OCI-LY3 (cell line): ENCODE measurements at regions not wholly inside any gene's neighbourhood (a gene's known extent, or its start where the extent isn't known, plus 50 kb on each side); places are given as distances from the start of the nearest gene placed in this dataset.

Experiments
- H2AFZ ChIP-seq: fragments of 200-600, 300-600 bp; shearing (Covaris generic); 2 replicates; pipeline ENCODE4 v1.6.0; 2014; ENCODE audit warnings: antibody characterized with exemption, low read depth, low read length
- H3K27ac ChIP-seq: fragments of 200-600, 300-600 bp; sonication (generic); 2 replicates; pipeline ENCODE4 v1.5.1; 2014; ENCODE audit warnings: mild to moderate bottlenecking, low read length, moderate library complexity, mixed read lengths
- H3K27me3 ChIP-seq: fragments of 200-600, 300-600 bp; sonication (generic); 2 replicates; pipeline ENCODE4 v1.6.1; 2014; ENCODE audit warnings: low read depth, low read length, mixed read lengths
- H3K36me3 ChIP-seq: fragments of 200-600, 300-600 bp; sonication (generic); replicated peaks from 2 replicates; pipeline ENCODE3; 2014; ENCODE audit warnings: low read depth, low read length, mixed read lengths
- H3K4me1 ChIP-seq: fragments of 300-600, 200-600 bp; sonication (generic); 2 replicates; pipeline ENCODE4 v1.6.1; 2014; ENCODE audit warnings: low read length, mixed read lengths
- H3K4me2 ChIP-seq: fragments of 200-600, 300-600 bp; sonication (generic); 2 replicates; pipeline ENCODE4 v1.6.1; 2014; ENCODE audit warnings: low read length, mixed read lengths
- H3K4me3 ChIP-seq: fragments of 300-600, 200-600 bp; sonication (generic); 2 replicates; pipeline ENCODE4 v1.5.1; 2014; ENCODE audit warnings: antibody characterized with exemption, mild to moderate bottlenecking, low read length, moderate library complexity
- H3K79me2 ChIP-seq: fragments of 300-600, 200-600 bp; shearing (Covaris generic); 2 replicates; pipeline ENCODE4 v1.6.1; 2014; ENCODE audit warnings: mild to moderate bottlenecking, low read length, mixed read lengths
- H3K9ac ChIP-seq: fragments of 300-600, 200-600 bp; shearing (Covaris generic); 2 replicates; pipeline ENCODE4 v1.6.0; 2014; ENCODE audit warnings: mild to moderate bottlenecking, low read length, moderate library complexity
- H3K9me3 ChIP-seq: fragments of 200-600, 300-600 bp; shearing (Covaris generic); 2 replicates; pipeline ENCODE4 v1.6.1; 2014; ENCODE audit warnings: low read length, mixed read lengths; ENCODE audit not compliant: insufficient read depth
- H4K20me1 ChIP-seq: fragments of 200-600, 300-600 bp; sonication (generic); 2 replicates; pipeline ENCODE4 v1.6.1; 2016; ENCODE audit warnings: low read length, mixed read lengths; ENCODE audit not compliant: insufficient read depth
- CTCF ChIP-seq: fragments of 200-600, 300-600 bp; sonication (generic); IDR thresholded peaks from 2 replicates; pipeline ENCODE4 v1.5.1; 2014; ENCODE audit warnings: antibody characterized with exemption, low read length, low read depth
- EZH2phosphoT487 ChIP-seq: fragments of 200-600 bp; shearing (Covaris generic); IDR thresholded peaks from 2 replicates; pipeline ENCODE4 v1.6.1; 2018; ENCODE audit warnings: antibody characterized with exemption, mixed run types, low read depth

GRCh38 chr11:70677232-70677916 is 279.0 kb downstream of the CTTN start:
- H3K79me2 ChIP-seq = no peaks in the 10 kb centered on the region
- peaks cover 19% of the 10 kb centered on the region for H3K27me3 ChIP-seq
- H3K4me1 ChIP-seq = no peaks in the 10 kb centered on the region
- no peaks in the 10 kb centered on the region for H3K9me3 ChIP-seq
- no peak overlapping the region for H3K4me2 ChIP-seq
- no peaks in the 10 kb centered on the region for H4K20me1 ChIP-seq
- H2AFZ ChIP-seq = no peak overlapping the region
- H3K4me3 ChIP-seq = no peak overlapping the region
- H3K9ac ChIP-seq = no peak overlapping the region
- no peaks in the 10 kb centered on the region for H3K36me3 ChIP-seq
- H3K27ac ChIP-seq = no peak overlapping the region
- TF ChIP-seq CTCF (no peak), EZH2phosphoT487 (no peak)

GRCh38 chr11:70678931-70679900 is 280.9 kb downstream of the CTTN start:
- no peak overlapping the region for H3K4me3 ChIP-seq

GRCh38 chr11:70680781-70681281 is 282.5 kb downstream of the CTTN start:
- TF ChIP-seq EZH2phosphoT487 (no peak), CTCF (no peak)
- Histone ChIP-seq H3K9ac (no peak overlapping the region), H3K79me2 (no peaks in the 10 kb centered on the region), H3K4me3 (no peak overlapping the region), H2AFZ (no peak overlapping the region), H3K27ac (no peak overlapping the region), H3K27me3 (peaks cover 11% of the 10 kb centered on the region), H3K9me3 (no peaks in the 10 kb centered on the region), H3K4me1 (no peaks in the 10 kb centered on the region), H4K20me1 (no peaks in the 10 kb centered on the region), H3K36me3 (no peaks in the 10 kb centered on the region), H3K4me2 (no peak overlapping the region)

More at GRCh38 chr11:70678931-70679900, 280.9 kb downstream of the CTTN start:
- no peaks in the 10 kb centered on the region for H3K79me2 ChIP-seq
- peaks cover 19% of the 10 kb centered on the region for H3K27me3 ChIP-seq
- H4K20me1 ChIP-seq = no peaks in the 10 kb centered on the region
- no peak overlapping the region for H3K4me2 ChIP-seq
- H3K27ac ChIP-seq = no peak overlapping the region
- no peak for TF ChIP-seq EZH2phosphoT487
- no peak for TF ChIP-seq CTCF
- no peak overlapping the region for H3K9ac ChIP-seq
- no peaks in the 10 kb centered on the region for H3K36me3 ChIP-seq
- no peaks in the 10 kb centered on the region for H3K4me1 ChIP-seq
- H2AFZ ChIP-seq = no peak overlapping the region
- H3K9me3 ChIP-seq = no peaks in the 10 kb centered on the region

- no peaks in the 10 kb centered on the region for H3K9me3 ChIP-seq
- no peak overlapping the region for H3K9ac ChIP-seq
- H3K27me3 ChIP-seq = peaks cover 3% of the 10 kb centered on the region; the same call in 1 of the 2 replicates
- no peak overlapping the region for H3K4me2 ChIP-seq
- H3K4me1 ChIP-seq = no peaks in the 10 kb centered on the region
- no peaks in the 10 kb centered on the region for H3K79me2 ChIP-seq
- H3K27ac ChIP-seq = no peak overlapping the region
- no peak for TF ChIP-seq CTCF
- TF ChIP-seq EZH2phosphoT487 = no peak
- H3K4me3 ChIP-seq = no peak overlapping the region
- no peaks in the 10 kb centered on the region for H3K36me3 ChIP-seq
- H2AFZ ChIP-seq = no peak overlapping the region
- no peaks in the 10 kb centered on the region for H4K20me1 ChIP-seq
Observed at GRCh38 chr11:70682056-70682455, 283.7 kb downstream of the CTTN start.
